GM19023 (cell line): ENCODE measurements at regions not wholly inside any gene's neighbourhood (a gene's known extent, or its start where the extent isn't known, plus 50 kb on each side); places are given as distances from the start of the nearest gene placed in this dataset.

ENCODE experiments used
- ATAC-seq: cut with Tn5 transposase; IDR thresholded peaks from one replicate; pipeline ENCODE4 v1.9.1; 2021; ENCODE audit warnings: mild to moderate bottlenecking, moderate library complexity; ENCODE audit not compliant: unreplicated experiment

DNA sequence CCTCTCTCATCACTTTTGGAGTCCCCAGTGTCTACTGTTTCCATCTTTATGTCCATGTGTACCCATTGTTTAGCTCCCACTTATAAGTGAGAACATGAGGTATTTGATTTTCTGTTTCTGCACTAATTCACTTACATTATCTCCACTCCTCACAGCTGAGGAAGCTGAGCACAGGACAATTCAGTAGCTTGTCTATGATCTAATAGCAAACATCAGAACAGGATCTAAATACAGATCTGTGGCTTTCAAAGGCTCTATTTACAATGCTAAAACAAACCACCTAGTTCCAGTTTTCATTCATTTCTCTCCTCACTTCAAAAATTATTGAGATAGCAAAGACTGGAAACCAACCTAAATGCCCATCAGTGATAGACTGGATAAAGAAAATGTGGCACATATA lies 52.0 kb upstream of the DDX18 start:
- no peak for ATAC-seq

DNA sequence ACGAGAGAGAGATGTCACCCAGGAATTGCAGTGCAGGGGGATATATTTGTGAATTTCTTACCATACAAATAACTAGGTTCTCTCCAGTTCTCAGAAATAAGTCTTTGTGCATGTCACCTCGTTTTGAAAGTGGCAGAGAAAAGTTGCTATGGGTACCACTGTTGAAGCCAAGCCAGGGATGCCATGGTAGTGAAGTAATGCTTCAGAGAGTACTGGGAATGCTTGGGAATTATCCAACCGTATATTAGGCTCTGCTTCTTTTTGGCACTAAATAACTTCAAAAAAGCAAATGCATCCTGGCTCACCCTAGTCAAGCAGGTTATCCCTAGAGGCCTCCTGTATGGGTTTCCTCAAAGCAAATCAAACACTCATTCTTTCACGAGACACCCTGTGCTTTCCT lies 50.7 kb upstream of the DDX18 start:
- no peak for ATAC-seq
